GM21528 (cell line): ENCODE measurements at regions not wholly inside any gene's neighbourhood (a gene's known extent, or its start where the extent isn't known, plus 50 kb on each side); places are given as distances from the start of the nearest gene placed in this dataset.
"Not testable (repeated sequence)": the region's sequence is repeated elsewhere in the genome, so short reads cannot be mapped to it uniquely, and the experiment has no call there.

ENCODE experiments used
- ATAC-seq: cut with Tn5 transposase; IDR thresholded peaks from one replicate; pipeline ENCODE4 v1.9.1; 2021; ENCODE audit warnings: mild to moderate bottlenecking, moderate library complexity; ENCODE audit not compliant: unreplicated experiment, low FRiP score

DNA sequence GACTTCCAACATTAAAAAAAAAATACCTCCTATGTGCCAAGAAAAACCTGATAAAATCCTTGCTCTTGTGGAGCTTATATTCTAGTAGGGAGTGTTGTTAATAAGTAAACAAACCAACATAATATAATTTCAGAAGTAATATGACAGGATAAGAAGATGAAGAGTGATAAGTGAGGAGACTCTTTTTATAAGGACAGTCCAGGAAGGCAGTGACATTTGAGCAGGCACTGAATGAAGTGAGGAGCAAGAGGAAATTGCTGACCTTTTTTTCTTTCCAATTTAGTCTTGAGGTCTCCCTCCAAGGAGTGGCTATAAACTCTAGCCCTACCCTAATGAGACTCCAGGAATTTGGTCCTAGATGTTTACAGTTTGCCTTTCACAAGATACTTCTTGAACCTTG is 715.7 kb downstream of the SLITRK1 start:
- no peak for ATAC-seq

DNA sequence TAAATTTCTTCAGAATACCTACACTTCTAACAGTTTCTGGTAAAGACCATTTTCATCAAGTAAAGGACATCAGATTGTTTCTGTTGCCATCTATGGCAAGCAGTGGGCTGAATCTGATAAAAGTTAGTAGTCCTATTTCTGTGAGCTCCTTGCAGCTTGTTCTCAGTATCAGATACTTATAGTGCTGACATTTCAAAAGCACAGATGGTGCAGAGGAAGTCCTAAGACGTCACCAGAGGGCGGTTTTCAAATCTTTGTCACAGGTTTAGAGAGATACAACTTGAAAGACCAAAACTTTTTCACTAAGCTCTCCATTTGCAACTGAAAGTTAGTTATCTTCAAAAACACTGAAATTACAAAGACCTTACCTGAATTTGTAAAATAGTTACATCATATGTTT is 719.8 kb downstream of the SLITRK1 start:
- ATAC-seq = no peak

DNA sequence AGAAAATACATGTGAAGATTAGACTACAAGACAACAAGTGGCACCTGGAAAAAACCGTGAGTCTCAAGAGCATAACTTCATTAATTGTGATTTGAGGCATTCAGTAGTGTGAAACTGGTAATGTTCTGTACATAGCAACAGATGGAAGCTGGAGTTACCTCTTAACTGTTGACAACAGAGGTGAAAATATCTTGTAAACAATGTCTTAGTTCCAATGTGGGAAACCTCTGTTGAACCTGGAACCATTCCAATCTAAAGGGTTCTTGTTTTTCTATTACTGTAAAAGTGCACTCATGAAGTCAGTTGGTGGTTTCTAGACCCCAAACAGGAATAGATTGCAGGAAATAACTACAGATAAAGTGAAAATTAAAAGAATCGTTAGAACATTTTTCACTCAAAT is 728.4 kb downstream of the SLITRK1 start:
- no peak for ATAC-seq

DNA sequence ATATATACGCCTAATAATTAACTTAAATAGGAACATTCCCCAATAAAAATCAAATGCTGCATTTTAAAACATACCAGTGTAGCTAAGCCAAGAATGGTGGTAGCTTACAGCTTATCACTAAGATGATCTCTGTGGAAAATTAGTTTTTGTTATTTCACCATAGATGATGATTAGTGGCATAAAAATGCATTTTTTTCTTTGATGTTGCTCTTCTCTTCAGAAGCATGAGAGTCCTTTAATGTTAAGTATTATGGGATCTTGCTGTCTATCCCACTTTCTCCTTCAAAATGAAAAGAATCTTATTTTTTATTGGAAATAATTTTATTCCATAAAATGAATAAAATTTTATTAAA is 731.0 kb downstream of the SLITRK1 start:
- no peak for ATAC-seq

DNA sequence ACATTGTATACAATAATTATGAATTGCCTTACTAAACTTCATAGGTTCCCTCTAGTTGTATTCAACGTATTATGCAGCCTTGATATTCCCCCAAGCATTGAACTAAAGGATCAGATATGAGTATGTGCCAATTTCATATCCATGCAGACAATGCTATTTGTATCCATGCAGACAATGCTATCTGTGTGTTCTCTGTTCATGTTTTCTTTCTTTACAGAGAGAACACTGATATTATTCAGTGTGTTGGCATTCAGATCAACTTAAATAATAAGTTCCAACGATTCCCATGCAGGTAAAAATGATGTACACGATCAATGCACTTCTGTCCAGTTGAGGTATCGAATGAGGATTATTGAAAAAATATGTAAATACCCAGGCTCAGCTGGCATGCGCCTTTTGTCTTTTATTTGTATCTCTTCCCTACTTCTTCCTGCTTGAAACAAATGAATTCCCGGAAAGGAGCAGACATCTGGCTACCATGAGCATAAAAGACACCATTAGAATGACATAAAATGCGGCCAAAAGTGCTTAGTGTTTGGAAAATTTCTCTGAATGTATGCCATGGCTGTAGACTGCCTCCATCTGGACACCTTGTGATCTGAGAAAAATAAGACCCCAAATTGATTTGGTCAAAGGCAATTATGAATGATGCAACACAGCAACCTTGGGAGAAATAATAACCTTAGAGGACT is 731.5 kb downstream of the SLITRK1 start:
- no peak for ATAC-seq

DNA sequence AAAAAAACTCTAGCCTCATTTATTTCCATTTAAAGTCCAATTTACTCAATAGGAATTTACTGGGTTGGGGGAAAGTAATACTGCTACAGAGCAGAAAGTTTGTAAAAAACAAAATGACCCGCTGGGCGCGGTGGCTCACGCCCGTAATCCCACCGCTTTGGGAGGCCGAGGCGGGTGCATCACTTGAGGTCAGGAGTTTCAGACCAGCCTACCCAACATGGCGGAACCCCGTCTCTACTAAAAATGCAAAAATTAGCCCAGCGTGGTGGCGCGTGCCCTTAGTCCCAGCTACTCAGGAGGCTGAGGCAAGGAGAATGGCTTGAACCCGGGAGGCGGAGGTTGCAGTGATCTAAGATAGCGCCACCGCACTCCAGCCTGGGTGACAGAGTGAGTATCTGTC is 745.6 kb downstream of the SLITRK1 start:
- ATAC-seq = no peak

DNA sequence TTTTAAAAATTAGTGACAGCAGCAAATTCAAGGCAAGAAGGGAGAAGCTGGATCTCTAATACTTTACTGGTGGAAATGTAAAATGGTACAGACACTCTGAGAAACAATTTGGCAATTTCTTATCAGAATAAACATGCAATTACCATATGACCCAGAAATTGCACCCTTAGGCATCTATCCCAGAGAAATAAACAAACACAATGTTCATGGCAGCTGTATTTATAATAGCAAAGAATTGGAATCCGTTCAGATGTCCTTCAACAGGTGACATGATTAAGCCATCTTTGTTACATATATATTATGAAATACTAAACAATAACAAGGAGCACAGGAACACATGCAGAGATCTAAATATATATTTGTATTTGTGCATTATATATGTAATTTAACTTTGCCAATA is 756.5 kb downstream of the SLITRK1 start:
- no peak for ATAC-seq

DNA sequence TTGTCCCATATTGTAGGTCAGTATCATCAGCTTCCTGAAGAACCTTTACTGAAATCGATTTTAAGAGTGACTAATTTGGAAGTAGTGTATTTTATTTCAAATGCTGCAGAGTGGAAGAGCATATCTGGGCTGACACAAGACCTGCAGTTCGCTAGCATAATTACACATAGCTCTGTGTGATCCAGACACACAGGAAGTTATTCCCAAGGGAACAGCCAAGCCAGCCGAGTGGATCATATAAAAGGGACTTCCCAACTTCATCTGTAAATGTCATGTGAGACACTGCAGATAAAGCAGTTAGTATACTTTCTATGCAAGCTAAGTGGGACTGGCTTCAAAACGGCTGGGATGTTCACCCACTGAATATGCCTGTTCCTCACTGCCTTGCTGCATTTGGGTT is 760.4 kb downstream of the SLITRK1 start:
- no peak for ATAC-seq

DNA sequence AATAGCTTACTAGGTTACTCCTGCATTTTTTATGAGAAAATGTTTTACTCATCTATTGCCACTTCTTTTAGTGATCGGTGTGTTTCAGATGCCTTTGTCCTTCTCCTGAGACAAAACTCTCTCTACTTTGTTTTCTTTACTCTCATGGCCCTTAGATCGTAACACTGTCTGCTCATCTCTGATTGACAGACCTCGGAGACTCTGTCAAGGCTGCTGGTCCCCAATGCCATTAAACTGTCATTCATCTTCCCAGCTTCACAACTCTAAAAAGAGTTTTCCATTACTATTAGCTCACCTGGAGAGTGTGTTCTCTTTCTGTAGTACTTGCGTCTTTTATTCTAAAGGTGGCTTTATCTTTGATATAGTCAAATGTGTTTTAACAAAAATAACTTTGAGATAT is 765.2 kb downstream of the SLITRK1 start:
- ATAC-seq = no peak

DNA sequence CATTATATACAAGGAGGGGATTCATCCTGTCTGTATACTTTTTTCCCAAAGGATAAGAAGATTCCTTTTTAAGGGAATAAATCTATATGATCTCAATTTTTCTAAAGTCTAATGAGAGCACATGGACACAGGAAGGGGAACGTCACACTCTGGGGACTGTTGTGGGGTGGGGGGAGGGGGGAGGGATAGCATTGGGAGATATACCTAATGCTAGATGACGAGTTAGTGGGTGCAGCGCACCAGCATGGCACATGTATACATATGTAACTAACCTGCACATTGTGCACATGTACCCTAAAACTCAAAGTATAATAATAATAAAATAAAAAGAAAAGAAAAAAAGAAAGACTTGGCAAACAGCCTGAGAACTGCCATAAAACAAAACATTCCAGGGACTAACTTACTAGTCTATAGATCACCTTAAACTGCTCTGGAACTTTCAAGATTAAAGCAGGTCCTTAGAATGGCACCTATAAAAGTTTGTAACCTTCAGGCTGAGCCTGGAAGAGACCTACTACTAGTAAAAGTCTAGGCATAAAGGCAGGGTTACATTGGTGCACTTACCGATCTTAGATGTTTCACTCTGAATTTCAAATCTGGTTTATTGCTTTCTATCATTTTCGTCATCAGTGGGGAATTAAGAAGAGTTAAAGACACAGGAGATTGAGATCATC is 780.6 kb downstream of the SLITRK1 start:
- ATAC-seq = not testable (repeated sequence)

DNA sequence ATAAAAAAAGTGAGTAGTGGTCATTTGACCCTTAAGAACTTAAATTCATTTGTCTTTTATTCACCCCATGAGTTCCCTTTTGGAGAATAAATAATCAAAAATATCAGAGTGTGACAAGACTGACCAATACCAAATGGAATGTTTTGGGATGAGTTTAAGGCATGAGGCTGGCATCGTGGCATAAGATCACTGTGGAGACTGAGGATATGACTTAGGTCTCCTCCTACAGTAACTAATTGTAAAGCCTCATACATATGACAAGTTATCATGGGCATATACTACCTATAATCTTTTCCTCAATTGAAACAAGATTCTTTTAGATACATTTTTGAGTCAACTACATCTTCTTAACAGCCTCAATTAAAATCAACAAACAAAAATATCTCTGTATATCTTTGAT is 782.0 kb downstream of the SLITRK1 start:
- ATAC-seq = no peak

DNA sequence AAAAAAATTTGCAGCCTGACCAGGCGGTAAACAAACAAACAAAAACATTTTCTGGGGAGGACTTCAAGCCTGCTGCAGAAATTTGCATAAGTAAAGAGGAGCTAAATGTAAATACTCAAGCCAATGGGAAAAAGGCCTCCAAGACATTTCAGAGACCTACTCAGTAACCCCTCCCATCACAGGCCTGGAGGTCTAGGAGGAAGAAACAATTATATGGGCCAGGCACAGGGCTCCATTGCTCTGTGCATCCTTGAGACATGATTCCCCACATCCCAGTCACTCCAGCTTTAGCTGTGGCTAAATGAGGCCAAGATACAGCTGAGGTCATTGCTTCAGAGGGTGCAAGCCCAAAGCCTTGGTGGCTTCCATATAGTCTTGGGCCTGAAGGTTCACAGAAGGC is 793.4 kb downstream of the SLITRK1 start:
- no peak for ATAC-seq

DNA sequence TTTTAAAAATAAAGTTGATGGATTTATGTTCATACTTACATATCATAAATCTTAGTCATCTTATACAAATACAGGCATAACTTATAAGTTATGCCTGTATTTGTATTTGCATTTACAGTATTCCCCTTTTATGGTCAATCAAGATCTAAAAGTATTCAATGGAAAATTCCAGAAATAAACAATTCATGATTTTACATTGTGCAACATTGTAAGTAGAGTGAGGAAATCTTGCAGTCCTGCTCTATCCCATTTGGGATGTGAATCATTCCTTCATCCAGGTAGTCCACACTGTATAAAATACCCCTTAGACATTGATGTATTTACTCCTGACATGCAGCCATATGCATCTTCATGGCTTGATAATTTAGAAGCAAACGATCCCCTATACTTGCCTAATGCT is 795.3 kb downstream of the SLITRK1 start:
- ATAC-seq = no peak

DNA sequence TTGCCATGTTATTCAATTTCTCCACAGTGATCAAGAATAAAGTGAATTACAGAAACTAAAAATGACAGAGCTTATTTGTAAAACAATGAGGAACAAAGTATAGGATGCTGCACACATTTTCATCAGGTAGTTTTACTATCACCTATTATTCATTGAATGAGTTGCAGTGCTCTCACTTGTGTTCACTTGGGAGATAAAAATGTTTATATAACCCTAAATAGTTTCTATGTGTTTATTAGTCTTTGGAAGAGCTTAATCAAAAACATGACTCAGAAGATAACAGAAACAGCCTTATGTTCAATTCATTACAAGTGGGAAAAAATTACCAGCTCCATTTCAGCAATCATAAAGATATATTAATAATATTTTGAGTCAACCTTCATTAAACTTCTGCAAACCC is 796.2 kb downstream of the SLITRK1 start:
- no peak for ATAC-seq

DNA sequence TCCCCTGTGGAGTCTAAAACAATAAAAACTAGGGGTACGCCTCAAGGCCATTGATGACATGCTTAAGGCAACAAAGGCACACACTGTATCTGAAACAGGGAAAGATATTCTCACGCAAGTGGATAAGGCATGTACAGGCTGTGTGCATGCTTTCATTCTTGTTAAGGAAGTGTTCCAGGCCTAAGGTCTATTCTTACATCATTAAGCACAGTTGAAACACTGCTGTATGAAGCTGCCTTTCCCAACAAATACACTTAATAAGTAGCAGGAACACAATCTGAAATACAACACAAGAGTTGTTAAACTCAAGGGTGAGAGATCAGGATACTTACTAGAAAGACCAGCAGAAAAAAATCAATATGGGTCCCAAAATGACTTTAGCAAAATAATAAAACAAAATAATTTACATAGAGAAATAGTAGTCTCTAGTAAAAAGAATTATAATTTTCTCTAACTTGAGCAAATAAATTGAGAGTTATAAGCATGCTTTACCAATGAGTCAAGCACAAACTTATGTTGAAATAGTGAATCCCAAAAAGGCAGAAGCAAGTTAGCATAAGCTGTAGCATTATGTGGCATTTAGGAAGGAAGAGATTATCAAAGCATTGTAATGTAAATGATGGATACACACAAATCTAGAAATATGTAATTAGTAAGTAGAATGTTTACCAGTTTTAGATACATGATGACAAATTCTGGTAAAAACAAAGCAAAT is 796.9 kb downstream of the SLITRK1 start:
- no peak for ATAC-seq

DNA sequence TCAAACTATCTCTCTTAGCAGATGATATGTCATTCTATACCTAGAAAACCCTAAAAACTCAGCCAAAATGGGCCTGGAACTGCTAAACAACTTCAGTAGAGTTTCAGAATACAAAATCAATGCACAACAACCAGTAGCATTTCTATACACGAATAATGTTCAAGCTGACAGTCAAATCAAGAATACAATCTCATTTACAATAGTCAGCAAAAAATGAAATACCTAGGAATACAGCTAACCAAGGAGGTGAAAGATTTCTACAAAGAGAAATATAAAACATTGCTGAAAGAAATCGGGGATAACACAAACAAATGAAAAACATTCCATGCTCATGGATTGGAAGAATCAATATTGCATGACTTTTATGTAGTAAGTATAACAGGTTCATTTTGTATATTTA is 804.8 kb downstream of the SLITRK1 start:
- no peak for ATAC-seq

DNA sequence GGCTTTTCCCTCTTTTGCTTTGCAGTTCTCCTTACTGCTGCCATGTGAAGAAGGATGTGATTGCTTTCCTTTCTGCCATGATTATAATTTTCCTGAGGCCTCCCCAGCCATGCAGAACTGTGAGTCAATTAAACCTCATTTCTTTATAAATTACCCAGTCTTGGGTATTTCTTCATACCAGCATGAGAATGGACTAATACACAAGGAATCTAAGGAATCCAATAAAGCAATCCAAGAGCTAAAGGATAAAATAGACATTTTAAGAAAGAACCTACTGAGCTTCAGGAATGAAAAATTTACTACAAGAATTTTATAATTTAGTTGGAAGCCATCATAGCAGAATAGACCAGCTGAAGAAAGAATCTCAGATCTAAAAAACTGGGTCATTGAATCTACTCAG is 808.3 kb downstream of the SLITRK1 start:
- not testable (repeated sequence) for ATAC-seq

DNA sequence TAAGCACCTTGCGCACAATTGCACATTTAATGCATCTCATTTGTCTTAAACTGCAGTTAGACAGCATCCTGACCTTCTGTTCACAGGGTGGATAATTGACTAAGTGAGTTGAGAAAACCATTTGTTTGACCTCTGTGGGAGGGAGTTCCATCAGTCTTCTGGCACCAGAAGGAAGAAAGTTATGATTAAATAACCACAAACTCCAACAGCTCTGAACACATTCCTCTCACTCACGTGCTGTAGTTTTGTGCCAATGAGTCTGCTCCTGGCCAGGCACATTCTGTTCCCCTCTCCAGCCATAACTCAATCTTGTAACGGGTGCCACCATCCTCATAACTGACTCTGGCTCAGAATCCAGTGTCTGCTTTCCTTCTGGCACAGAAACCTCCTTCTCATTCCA is 817.2 kb downstream of the SLITRK1 start:
- no peak for ATAC-seq

DNA sequence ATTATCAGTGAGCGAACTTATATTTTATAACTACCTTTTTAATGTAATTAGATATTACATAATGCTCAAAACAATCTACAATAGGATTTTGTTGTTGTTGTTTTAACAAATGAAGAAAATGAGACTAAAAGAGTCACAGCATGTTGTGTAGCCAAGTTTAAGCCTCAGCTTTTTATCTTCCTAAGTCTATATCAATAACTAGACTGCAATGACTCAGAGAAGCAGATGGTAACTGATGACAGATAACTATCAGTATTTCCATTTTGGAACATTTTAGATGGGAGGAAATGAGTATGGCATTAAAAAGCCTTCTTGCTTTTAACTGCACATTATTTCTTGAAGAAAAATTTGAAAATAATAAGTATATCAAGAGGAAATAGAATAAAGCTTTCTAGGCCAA is 825.2 kb downstream of the SLITRK1 start:
- ATAC-seq = no peak

DNA sequence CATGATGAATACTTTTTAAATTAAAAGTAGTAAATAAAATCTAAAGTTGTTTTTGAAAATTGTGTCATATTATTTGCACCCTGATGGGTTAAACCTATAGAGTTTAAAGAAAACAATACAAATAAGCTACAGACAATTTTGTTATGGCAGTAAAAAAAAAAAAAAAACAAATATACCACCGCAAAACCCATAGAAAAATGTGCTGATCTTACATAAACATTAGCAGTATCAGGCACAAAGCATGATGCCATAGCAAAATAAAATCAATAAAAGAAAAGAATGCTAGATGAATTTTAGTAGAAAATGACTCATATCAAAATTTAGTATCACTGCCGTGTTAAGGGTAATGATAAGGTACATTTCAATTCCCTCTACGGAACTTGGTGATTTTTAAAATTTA is 826.0 kb downstream of the SLITRK1 start:
- no peak for ATAC-seq

DNA sequence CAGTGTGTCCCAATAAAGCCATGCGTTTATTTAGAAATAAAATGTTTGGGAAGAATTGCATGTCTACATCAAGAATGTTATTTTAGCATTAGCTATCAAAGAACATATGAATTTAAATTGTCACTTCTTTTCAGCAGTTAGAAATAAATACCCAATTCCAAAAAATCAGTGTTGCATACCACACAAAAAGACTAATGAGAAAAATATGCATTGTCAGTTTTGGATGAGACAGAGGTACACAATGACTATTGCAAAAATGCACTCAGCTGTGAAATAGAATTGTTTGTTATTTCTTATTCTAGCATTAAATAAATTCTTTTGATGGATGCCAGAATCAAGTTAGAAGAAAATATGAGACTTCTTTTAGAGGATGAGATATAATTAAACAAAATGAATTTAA is 833.9 kb downstream of the SLITRK1 start:
- no peak for ATAC-seq
